BLaER1 treated with 17β-estradiol and CSF1 and Interleukin-3, amounts not matched to agents 10 nM and 100 nM (cell line): ENCODE measurements at regions not wholly inside any gene's neighbourhood (a gene's known extent, or its start where the extent isn't known, plus 50 kb on each side); places are given as distances from the start of the nearest gene placed in this dataset.

Source experiments
- H3K27ac ChIP-seq, 11 experiments: shearing (Covaris generic); formaldehyde crosslinking; 2 replicates each; pipeline ENCODE4 v1.8.1; 2022
- H3K27me3 ChIP-seq, 11 experiments: shearing (Covaris generic); formaldehyde crosslinking; 2 replicates each; pipeline ENCODE4 v1.8.1; 2022
- H3K36me3 ChIP-seq, 11 experiments: shearing (Covaris generic); formaldehyde crosslinking; 2 replicates each; pipeline ENCODE4 v1.8.1; 2022
- H3K4me1 ChIP-seq, 10 experiments: shearing (Covaris generic); formaldehyde crosslinking; 2 replicates each; pipeline ENCODE4 v1.8.1; 2022
- H3K4me2 ChIP-seq, 11 experiments: shearing (Covaris generic); formaldehyde crosslinking; 2 replicates each; pipeline ENCODE4 v1.8.1; 2022
- H3K4me3 ChIP-seq, 10 experiments: shearing (Covaris generic); formaldehyde crosslinking; 2 replicates each; pipeline ENCODE4 v1.8.1; 2022
- H3K9ac ChIP-seq, 11 experiments: shearing (Covaris generic); formaldehyde crosslinking; 2 replicates each; pipeline ENCODE4 v1.8.1; 2022
- H3K9me3 ChIP-seq, 11 experiments: shearing (Covaris generic); formaldehyde crosslinking; replicated peaks in 1 of 11; 2 replicates each; pipeline ENCODE4 v1.8.1; 2022
- H4K20me1 ChIP-seq, 11 experiments: shearing (Covaris generic); formaldehyde crosslinking; 2 replicates each; pipeline ENCODE4 v1.8.1; 2022
- Cebpa-rat ChIP-seq, 11 experiments: shearing (Covaris generic); IDR thresholded peaks; 2 replicates each; pipeline ENCODE4 v1.8.1; 2022

DNA sequence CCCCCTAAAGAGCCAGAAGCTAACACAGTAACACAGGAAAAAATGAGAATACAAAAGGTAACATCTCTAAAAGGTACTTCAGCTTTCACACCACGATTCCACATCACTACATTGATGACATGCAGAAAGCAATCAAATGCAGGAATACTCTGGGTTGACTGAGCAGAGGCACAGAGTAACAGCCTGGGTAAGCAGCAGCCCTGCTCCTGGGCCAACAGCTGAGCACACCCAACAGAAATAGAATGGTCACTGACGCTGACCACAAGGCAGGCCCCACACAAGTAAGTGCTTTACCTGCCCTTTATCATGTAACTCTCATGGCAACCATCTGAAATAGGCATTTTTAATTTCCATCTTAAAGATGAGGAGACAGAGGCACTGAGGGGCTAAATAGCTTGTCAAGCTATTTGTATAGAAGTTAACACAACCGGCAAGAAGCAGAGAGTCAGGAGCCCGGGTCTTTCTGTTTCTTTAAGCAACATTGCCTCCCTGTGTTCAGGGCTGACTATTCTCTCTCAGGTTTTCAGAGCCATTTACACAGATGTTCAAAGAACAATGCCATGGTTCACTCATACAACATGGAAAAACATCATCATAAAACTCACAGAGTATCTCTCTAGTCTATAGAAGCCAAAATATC lies 168.9 kb downstream of the ZNF674 start:
- no peak overlapping the region for H3K4me3 ChIP-seq
- H3K9me3 ChIP-seq = peaks cover 5 to 14% (median 12%) of the 10 kb centered on the region in 11 experiments; a peak in 17 of 22 replicates
- H3K27ac ChIP-seq = no peak overlapping the region
- no peak overlapping the region for H3K9ac ChIP-seq
- H3K4me2 ChIP-seq = no peak overlapping the region
- TF ChIP-seq Cebpa-rat (IDR thresholded peaks at IDR 0.05) = no peak
- H3K4me1 ChIP-seq = peaks cover 4 to 20% (median 12%) of the 10 kb centered on the region in 10 experiments
- H3K36me3 ChIP-seq = no peaks in the 10 kb centered on the region
- no peaks in the 10 kb centered on the region for H3K27me3 ChIP-seq
- no peaks in the 10 kb centered on the region for H4K20me1 ChIP-seq

DNA sequence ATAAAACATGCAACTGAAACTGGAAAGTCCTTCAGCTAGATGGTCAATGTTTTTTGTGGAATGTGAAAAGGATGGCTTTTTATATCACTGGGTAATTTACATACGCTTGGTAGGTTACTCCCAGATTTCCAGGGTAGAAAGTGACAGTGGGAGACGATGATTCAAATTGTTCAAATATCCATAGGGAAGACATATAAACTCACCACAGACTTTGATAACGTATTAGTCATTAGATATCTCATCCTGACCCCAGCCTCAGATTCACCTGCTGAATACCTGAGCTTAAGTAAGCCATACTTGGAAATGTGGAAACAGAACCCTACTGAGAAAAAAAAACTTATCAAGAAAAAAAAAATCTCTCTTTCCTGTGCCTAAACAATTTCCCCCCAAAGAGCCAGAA lies 169.4 kb downstream of the ZNF674 start:
- H3K27me3 ChIP-seq = no peaks in the 10 kb centered on the region
- H3K27ac ChIP-seq = no peak overlapping the region
- H3K4me3 ChIP-seq = no peak overlapping the region

DNA sequence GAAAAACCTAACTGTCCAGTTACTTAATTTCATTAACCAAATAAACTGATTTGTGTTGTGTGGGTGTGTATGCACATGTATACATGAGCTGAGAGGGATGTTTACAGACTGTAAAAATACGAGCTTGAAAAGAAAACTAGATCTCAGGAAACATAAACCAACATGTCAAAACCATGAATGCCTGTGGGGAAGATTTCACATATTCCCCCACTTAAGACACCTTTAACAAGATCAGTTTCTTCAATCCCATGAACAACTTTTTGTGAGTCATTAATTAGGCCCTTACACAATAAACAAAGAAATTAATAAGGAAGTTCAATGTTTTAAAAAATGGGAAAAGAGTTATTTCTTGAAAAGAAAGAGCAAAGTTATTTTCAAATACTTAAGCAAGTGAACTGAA lies 170.8 kb downstream of the ZNF674 start:
- Histone ChIP-seq H3K27me3 (no peaks in the 10 kb centered on the region), H3K9ac (no peak overlapping the region), H3K36me3 (no peaks in the 10 kb centered on the region), H3K4me2 (no peak overlapping the region), H3K4me3 (no peak overlapping the region), H4K20me1 (no peaks in the 10 kb centered on the region), H3K4me1 (peaks cover 0 to 1% (median 0%) of the 10 kb centered on the region in 10 experiments; a peak in 3 of 20 replicates), H3K27ac (no peak overlapping the region), H3K9me3 (peaks cover 5 to 13% (median 11%) of the 10 kb centered on the region in 11 experiments; a peak in 17 of 22 replicates)
- TF ChIP-seq Cebpa-rat (IDR thresholded peaks at IDR 0.05) = no peak

More for the DNA sequence above, 169.4 kb downstream of the ZNF674 start:
- Histone ChIP-seq H3K9me3 (peaks cover 5 to 14% (median 12%) of the 10 kb centered on the region in 11 experiments; a peak in 17 of 22 replicates), H3K9ac (no peak overlapping the region), H3K4me1 (peaks cover 4 to 15% (median 9%) of the 10 kb centered on the region in 10 experiments), H3K36me3 (no peaks in the 10 kb centered on the region), H4K20me1 (no peaks in the 10 kb centered on the region), H3K4me2 (no peak overlapping the region)
- TF ChIP-seq Cebpa-rat (IDR thresholded peaks at IDR 0.05) = no peak

DNA sequence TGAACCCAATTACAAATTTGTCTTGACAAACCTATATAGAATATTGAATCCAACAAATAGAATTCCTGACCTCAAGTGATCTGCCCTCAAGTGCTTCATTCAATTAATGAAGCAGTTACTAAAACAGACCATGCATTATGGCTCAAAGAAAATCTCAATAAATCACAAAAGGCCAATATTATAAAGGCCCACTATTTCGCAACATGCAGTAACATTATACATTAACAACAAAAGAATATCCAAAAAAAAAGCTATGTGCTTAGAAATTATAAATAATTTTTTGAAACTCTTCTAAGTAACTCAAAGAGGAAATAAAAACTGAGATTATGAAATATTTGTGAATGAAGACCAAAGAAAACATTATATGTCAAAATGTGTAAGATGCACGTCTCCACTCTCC lies 177.7 kb downstream of the ZNF674 start:
- no peak overlapping the region for H3K4me2 ChIP-seq
- H3K27ac ChIP-seq = no peak overlapping the region
- H3K4me3 ChIP-seq = no peak overlapping the region
- H3K36me3 ChIP-seq = no peaks in the 10 kb centered on the region
- H3K9ac ChIP-seq = no peak overlapping the region
- no peaks in the 10 kb centered on the region for H3K27me3 ChIP-seq
- TF ChIP-seq Cebpa-rat (IDR thresholded peaks at IDR 0.05) = no peak; a peak in 1 of 22 replicates
- H3K4me1 ChIP-seq = no peaks in the 10 kb centered on the region
- no peaks in the 10 kb centered on the region for H4K20me1 ChIP-seq
- no peaks in the 10 kb centered on the region for H3K9me3 ChIP-seq

DNA sequence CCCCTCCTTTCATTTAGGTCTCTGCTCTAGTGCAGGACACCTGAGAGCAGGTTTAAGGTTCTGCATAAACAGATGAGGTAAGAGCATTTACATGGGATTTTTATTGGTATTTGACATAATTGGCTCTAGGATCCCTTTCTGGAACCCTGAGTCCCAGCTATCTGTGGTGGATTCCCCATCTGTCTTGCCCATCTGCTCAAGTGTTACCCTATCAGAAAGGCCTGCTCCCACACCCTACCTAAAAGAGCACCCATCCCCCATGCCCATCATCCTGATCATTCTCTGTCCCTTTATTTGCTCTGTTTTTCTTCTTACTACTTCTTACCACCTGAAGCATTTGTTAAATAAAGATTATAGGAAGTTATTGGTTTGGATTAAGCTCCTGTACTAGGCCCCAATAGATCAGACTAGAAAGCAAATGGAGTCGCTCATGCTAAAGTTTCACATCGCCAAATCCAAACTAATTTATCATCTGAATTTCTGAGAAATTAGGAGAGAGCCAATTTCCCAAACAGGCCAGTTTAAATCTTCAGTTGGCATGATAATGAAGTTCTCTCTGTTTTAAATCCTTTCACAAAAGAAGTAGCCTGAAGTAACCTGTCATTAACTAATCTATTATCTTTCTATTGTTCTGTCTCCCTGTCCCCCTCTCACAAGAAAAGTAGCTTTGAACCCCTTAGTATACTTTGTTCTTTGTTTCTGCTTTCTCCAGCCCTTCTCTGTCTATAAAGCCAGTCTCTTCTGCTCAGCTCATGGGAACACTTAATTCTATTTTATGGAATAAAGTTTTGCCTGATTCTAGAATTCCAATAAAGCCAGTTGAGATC lies 178.6 kb downstream of the ZNF674 start:
- Histone ChIP-seq H3K4me2 (no peak overlapping the region), H3K27me3 (no peaks in the 10 kb centered on the region), H3K36me3 (no peaks in the 10 kb centered on the region), H3K27ac (no peak overlapping the region), H3K4me3 (no peak overlapping the region), H4K20me1 (no peaks in the 10 kb centered on the region), H3K4me1 (no peaks in the 10 kb centered on the region), H3K9ac (no peak overlapping the region), H3K9me3 (no peaks in the 10 kb centered on the region)
- no peak for TF ChIP-seq Cebpa-rat (IDR thresholded peaks at IDR 0.05)

DNA sequence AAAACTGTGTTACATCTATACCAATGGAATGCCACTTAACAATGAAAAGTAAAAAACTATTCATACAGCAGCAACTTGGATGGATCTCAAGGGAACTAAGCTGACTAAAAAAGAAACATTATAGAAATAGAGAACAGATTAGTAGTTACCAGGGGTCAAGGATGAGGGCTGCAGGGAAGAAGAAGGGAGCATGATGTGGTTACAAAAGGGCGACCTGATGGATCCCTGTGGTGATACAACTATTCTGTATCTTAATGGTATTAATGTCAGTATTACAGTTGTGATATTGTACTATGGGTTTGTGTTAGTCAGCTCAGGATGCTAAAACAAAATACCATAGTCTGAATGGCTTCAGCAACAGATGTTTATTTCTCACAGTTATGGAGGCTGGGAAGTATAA lies 190.7 kb downstream of the ZNF674 start:
- Histone ChIP-seq H3K9me3 (peaks cover 3 to 12% (median 4%) of the 10 kb centered on the region in 11 experiments; a peak in 17 of 22 replicates), H3K4me3 (no peak overlapping the region), H3K36me3 (no peaks in the 10 kb centered on the region), H3K4me1 (no peaks in the 10 kb centered on the region), H3K9ac (no peak overlapping the region), H3K27me3 (no peaks in the 10 kb centered on the region), H4K20me1 (no peaks in the 10 kb centered on the region), H3K4me2 (no peak overlapping the region), H3K27ac (no peak overlapping the region)
- TF ChIP-seq Cebpa-rat (IDR thresholded peaks at IDR 0.05) = no peak

DNA sequence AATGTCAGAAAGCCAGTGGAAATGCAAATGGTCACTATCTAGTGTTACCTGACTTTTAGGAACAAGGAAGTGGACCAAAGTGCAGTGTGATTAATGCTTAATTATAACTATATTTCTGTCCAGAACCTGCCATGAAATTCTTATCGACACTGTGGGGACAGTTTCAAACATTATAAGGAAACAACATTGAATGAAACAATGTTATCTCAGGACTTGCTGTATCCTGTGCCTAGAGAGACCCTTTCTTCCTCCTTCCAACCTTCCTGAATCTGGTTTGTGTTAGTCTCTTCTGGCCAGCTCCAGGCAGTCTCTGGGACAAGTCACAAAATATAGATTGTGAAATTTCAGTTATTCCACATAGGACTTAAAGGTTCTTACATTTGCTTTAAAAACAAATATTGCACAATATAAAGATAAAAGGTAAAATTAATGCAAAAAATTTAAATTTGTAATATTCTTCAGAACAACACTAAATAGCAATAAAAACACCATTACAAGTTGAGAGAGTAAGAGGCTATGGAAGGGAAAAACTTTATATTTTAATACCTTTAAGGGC lies 203.4 kb downstream of the ZNF674 start:
- Histone ChIP-seq H3K9ac (no peak overlapping the region), H3K9me3 (no peaks in the 10 kb centered on the region), H3K27me3 (no peaks in the 10 kb centered on the region), H3K27ac (no peak overlapping the region), H3K36me3 (no peaks in the 10 kb centered on the region), H3K4me1 (peaks cover 0 to 7% (median 0%) of the 10 kb centered on the region in 10 experiments; a peak in 6 of 20 replicates), H4K20me1 (no peaks in the 10 kb centered on the region), H3K4me2 (no peak overlapping the region), H3K4me3 (no peak overlapping the region)
- peak in 2 of 11 experiments; percentile 28 to 66; a peak in 3 of 22 replicates for TF ChIP-seq Cebpa-rat (IDR thresholded peaks at IDR 0.05)

DNA sequence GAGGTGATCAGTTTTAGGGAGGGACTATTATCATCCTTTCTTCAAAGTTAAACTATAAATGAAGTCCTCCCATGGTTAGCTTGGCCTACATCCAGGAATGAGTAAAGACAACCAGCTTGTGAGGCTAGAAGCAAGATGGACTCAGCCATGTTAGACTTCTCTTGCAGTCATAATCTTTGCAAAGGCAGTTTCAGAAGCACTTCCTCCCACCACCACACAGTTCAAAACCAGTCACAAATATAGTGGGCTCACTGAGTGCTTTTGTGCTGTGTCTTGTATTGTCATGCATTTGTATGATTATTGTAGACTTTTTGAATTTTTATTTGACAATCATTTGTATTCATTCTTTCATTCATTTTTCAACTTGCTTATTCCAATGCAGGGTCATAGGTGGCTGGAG lies 204.5 kb downstream of the ZNF674 start:
- TF ChIP-seq Cebpa-rat (IDR thresholded peaks at IDR 0.05) = no peak
- no peaks in the 10 kb centered on the region for H4K20me1 ChIP-seq
- H3K4me1 ChIP-seq = peaks cover 0 to 7% (median 0%) of the 10 kb centered on the region in 10 experiments; a peak in 6 of 20 replicates
- no peak overlapping the region for H3K4me3 ChIP-seq
- H3K4me2 ChIP-seq = peak overlapping the region in 1 of 11 experiments; percentile 18; a peak in 1 of 22 replicates
- no peak overlapping the region for H3K9ac ChIP-seq
- no peaks in the 10 kb centered on the region for H3K27me3 ChIP-seq
- no peaks in the 10 kb centered on the region for H3K36me3 ChIP-seq
- no peaks in the 10 kb centered on the region for H3K9me3 ChIP-seq
- no peak overlapping the region for H3K27ac ChIP-seq

DNA sequence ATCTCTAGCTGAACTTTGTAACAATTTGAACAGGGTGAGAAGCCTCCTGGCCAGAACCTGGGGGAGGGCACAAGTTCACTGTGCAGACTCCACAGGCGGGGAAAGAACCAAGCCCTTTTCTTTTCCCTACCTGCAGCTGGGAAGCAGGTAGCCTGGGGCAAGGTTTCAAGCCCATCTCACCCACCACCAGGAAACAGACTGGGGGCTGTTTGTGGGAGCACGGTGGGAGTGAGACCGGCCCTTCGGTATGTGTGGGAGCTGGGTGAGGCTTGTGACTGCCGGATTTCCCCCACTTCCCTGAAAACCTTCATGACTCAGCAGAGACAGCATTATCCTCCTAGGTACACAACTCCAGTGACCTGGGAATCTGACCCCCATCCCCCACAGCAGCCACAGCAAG lies 211.7 kb downstream of the ZNF674 start:
- Histone ChIP-seq H3K4me3 (no peak overlapping the region), H3K4me1 (no peaks in the 10 kb centered on the region), H3K9me3 (peaks cover 0 to 8% (median 0%) of the 10 kb centered on the region in 11 experiments; a peak in 1 of 22 replicates), H3K36me3 (no peaks in the 10 kb centered on the region), H3K27me3 (no peaks in the 10 kb centered on the region), H3K27ac (no peak overlapping the region), H3K4me2 (no peak overlapping the region), H4K20me1 (no peaks in the 10 kb centered on the region), H3K9ac (no peak overlapping the region)
- TF ChIP-seq Cebpa-rat (IDR thresholded peaks at IDR 0.05) = no peak
